M059J (cell line): ENCODE measurements at regions not wholly inside any gene's neighbourhood (a gene's known extent, or its start where the extent isn't known, plus 50 kb on each side); places are given as distances from the start of the nearest gene placed in this dataset.
A peak's percentile ranks its signal among the peaks of the same experiment; 100 is the strongest.
"Not testable (repeated sequence)": the region's sequence is repeated elsewhere in the genome, so short reads cannot be mapped to it uniquely, and the experiment has no call there.

Source experiments
- DNase-seq: peaks from one replicate; pipeline ENCODE4 v3.0.0-alpha.2; 2012; ENCODE audit warnings: low read depth

- DNase-seq, result peak; percentile 15
Observed at GRCh38 chr2:87486413-87486812, 261.5 kb upstream of the PLGLB2 start.

- DNase-seq, result not testable (repeated sequence)
Observed at GRCh38 chr2:87488021-87488420, 259.9 kb upstream of the PLGLB2 start.

- not testable (repeated sequence) for DNase-seq
Observed at GRCh38 chr2:87488991-87489390, 258.9 kb upstream of the PLGLB2 start.

- not testable (repeated sequence) for DNase-seq
Observed at GRCh38 chr2:87494846-87495245, 253.0 kb upstream of the PLGLB2 start.

DNA sequence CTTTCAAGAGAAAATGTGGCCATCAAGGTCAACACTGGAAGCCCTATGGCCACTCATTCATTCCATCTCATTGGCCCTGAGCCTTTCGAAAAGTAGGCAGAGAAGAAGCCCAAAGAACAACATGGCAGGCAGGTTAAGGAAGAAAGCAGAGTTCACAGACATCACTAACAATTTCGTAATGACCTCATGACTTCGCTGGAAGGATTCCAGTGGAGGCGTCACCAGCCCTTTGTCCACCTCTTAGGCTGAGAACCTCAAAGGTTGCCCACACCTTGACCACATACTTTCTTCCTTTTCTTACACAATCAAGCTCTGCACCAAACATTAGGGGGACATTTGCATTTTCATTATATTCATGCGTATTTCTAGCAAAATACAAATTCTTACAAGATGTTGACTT, 252.4 kb upstream of the PLGLB2 start:
- not testable (repeated sequence) for DNase-seq

GRCh38 chr2:87496036-87497006, 251.6 kb upstream of the PLGLB2 start:
- peak; percentile 45 for DNase-seq

DNA sequence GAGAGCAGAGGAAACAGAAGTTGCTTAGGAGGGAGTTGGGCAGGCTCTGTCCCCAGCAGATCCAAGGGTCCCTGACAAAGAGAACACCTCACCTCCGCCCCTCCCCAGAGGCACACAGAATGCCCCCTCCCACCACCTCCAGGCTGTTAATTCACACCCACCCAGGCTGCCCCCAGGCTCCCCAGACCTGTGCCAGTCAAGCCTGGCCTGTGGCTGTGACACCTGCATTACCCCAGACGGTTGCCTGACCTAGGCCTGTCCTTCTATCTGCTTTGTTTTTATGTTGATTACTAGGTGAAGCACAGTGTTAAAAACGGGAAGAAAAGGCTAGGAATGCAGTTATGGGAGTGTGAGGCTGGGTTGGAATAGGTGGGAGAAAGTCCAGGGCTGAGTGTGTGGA, 250.8 kb upstream of the PLGLB2 start:
- DNase-seq, result not testable (repeated sequence)

GRCh38 chr2:87497700-87498099, 250.2 kb upstream of the PLGLB2 start:
- peak; percentile 12 for DNase-seq

- not testable (repeated sequence) for DNase-seq
Observed at GRCh38 chr2:87498169-87498853, 249.6 kb upstream of the PLGLB2 start.

DNA sequence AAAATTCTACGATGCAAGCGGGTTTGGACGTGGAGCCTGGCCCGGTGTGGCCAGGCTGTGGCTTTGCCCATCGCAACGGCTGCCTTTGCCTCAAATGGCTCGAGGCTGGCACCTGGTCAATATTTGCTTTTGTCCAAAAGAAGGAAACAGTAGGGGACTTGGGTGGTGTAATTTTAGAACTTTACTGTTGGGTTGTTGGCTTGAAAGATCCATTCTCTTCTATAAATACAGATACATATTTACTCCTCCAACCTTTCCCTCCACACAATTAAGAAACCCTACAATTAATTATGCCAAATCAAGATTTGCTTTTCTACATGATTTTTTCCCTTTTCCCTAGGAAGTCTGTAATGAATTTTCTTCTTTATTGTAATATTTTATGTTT, 249.0 kb upstream of the PLGLB2 start:
- DNase-seq, result not testable (repeated sequence)

GRCh38 chr2:87499860-87500259, 248.0 kb upstream of the PLGLB2 start:
- not testable (repeated sequence) for DNase-seq

GRCh38 chr2:87500421-87500820, 247.5 kb upstream of the PLGLB2 start:
- not testable (repeated sequence) for DNase-seq

DNA sequence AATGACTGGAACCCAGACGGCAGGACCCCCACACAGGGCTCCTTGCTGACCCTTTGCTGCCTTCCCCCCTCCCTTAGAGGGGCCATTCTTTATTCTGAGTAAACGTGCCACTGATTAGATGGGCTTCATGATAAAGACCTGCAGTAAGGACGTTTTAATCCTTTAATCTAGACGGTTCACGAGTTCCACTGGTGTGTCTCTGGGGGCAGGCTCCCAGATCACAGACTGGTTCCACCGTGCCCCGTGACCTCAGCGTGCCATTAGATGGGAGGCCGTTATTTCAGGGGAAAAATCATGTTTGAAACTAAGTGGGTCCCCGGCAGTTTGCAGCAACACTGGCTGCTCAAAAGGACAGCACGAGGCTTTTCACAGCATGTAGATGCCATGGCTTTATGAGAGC, 246.9 kb upstream of the PLGLB2 start:
- DNase-seq, result not testable (repeated sequence)

GRCh38 chr2:87502948-87503347, 244.9 kb upstream of the PLGLB2 start:
- DNase-seq, result not testable (repeated sequence)

GRCh38 chr2:87505239-87505638, 242.6 kb upstream of the PLGLB2 start:
- not testable (repeated sequence) for DNase-seq

GRCh38 chr2:87505909-87506308, 242.0 kb upstream of the PLGLB2 start:
- not testable (repeated sequence) for DNase-seq

DNA sequence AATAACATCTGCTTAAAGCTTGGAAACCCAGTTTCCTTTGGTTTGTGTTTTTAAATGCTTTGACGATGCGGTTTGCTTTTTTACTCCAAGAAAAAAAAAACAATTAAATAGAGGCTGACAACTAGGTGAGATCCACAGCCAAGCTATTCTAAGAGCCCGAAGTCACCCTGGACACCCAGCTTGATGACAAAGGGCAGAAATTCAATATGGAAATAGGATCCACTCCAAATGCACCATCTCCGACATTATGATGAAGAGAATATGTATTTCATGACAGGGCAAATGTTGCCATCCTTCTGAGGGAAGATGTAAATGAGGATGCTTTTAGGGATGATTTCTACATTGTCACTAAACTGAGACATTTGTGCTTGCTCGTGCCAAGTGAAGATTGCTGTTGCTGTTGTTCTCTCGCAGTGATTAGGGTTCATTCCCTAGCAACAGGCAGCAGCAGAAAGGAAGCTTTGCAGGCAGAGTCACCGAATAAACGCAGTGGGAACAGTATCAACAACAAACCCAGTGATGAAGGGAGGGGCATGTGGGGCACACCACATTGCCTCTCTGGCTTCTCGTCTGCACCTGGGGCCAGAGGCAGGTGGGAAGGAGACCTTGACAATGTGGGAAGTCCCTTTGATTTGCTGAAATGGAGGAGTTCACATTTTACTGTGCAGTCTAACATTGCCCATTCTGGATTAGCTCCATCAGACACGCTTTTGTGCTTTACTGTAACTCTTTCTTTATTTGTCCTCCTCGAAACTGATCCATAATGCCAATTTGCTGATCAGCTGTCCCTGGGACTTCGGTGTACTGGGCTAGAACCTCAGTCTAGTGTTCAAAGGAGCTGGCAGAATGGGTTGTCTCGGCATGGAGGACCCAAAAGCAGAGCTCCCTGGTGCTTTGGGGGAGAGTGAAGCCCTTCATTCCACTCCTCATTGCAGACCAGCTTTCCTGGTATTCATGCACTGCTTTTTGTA, 240.2 kb upstream of the PLGLB2 start:
- not testable (repeated sequence) for DNase-seq

DNA sequence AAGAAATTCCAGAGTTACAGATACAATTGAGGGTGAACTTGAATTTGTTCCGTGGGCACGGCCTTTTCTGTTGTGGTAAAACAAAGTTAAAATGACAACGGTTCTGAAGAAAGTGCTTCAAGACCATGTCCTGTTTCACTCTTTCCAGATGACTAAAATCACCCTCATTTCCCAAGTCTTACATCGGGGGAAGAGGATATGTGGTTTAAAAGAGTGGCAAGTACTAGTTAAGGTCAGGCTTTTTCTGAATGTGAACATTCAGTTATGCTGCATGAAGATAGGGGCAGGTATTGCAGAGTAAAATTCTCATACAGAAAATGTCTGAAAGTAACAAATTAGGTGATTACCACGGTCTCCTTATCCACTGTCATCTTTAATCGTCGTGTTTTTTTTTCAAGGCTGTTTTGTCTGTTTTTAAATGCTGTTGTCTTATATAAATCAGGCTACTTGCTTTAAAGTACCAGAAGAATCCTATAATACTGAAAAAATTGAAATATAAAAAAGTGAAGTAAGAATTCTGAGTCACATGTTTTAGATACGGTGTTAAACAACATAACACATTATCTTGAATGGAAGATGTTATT, 236.6 kb upstream of the PLGLB2 start:
- not testable (repeated sequence) for DNase-seq

- not testable (repeated sequence) for DNase-seq
Observed at GRCh38 chr2:87512864-87513530, 234.9 kb upstream of the PLGLB2 start.

DNA sequence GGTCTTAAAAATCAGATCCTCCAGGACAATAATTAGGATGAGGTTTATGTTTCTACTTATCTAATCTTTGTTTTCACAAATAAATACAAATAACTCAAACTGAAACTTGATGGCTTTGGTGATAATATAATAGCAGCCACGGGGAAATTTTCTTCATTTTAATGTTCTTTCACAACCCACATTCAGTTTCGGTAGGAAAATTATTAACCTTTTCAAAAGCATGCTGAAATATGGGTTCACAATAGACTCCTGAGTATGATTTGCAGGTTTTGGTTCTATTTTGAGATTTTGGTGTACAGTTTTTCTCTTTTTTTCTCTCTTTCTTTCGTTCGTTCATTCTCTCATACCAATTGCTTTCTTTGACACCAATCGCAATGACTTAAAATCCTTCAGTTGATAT, 233.9 kb upstream of the PLGLB2 start:
- not testable (repeated sequence) for DNase-seq

DNA sequence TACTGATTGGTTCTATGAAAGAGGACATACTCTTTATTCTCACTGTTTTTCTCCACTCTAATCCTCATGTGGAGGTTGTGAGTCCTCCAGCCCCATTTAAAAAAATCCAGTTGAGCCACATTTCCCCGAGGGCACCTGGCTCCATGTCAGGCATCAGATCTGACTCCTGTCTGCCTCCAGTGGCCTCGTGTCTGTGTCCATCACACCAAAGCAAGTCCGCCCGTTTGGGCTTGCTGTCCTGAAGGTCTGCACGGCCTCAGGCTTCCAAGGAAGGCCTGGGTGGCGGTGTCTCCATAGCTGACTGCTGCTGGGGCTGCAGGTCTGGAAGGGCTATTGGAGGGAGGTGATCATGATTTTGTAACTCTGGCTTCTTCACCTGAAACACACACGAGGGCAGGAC, 233.4 kb upstream of the PLGLB2 start:
- not testable (repeated sequence) for DNase-seq
